ENCODE measurements at regions not wholly inside any gene's neighbourhood (a gene's known extent, or its start where the extent isn't known, plus 50 kb on each side); places are given as distances from the start of the nearest gene placed in this dataset.

DNA sequence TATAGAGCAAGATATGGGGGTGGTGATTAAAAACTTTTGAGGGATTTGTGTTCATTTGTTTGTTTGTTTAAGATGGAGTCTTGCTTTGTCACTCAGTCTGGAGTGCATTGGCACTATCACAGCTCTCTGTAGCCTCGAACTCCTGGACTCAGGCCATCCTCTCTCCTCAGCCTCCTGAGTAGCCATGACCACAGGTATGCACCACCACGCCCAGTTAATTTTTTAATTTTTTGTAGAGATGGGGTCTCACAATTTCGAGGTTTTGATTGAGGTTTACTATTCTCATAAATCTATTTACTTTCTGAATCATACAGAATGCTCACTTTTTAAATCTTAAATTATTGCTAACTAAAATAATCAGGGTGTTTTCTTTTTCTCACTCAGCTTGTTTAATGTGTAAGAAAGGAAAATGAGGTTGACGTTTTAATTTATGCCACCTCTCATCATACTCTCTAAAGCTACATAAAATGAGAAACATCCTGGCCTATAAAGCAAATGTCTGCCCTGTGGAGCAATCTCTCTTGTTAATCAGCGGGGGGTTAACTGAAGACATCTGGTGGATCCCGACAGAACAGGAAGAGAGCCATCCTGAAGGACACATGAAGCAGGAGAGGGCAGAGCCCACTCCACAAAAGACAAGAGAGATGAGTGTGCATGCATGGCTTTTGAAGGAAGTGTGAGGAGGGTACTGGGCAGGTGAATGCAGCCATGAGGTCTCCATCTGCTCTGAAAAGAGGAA, 589.1 kb upstream of the SLC8A1 start:
- no peak for DNase-seq (ENCODE audit: low read depth)

DNA sequence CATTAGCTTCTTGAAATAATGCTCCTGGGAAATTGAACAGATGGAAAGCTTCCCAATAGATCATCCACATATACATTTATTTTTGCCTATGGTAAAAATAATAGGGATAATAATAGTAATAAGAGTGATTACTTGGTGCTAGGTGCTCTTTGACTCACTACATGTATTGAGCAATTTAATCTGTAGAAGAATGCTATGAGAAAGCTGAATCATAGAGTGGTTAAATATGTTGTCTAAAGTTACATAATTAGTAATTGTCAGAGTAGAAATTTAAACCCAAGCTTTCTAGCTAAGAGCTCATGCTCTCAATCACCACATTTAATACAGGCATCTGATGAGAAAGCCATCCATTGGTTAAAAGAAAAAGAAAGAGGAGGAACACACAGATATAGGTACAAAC, 590.5 kb upstream of the SLC8A1 start:
- peak; percentile 5 for DNase-seq (ENCODE audit: low read depth)

DNA sequence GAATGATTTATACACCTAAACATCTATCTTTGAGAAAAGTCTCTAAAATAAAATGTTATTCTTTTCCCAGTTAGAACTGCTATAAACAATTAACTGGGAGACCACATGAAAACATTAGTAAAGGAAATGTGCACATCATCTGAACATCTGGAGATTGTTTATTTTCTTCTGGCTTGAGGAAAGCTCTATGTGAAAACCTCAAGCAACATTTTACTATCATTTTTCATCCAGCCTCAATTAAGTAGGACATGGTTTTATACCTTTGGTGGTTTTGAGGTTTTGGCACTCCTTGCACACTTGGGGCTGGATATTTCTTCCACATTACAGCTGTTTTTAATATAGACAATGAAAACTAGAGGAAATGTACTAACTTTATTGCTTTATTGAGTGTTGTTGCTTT, 609.5 kb upstream of the SLC8A1 start:
- peak; percentile 2 for DNase-seq (ENCODE audit: low read depth)

DNA sequence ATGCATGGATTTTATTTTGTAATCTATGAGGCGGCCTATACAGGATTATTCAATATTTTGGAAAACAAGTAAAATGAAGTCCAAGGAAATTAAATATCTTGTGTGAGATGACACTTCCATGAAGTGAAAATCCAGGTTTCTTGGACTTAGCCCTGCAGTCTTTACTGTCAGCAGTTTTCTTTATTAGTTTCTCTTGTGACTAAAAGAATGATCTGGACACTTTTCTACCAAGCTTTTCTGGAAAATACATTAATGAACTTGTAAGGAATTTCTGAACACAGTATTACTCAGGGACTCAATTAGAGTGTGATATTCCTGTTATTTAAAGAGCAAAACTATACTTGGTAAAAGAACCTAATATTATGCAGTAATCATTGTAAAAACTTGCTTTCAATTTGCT, 610.4 kb upstream of the SLC8A1 start:
- DNase-seq (ENCODE audit: low read depth): no peak

DNA sequence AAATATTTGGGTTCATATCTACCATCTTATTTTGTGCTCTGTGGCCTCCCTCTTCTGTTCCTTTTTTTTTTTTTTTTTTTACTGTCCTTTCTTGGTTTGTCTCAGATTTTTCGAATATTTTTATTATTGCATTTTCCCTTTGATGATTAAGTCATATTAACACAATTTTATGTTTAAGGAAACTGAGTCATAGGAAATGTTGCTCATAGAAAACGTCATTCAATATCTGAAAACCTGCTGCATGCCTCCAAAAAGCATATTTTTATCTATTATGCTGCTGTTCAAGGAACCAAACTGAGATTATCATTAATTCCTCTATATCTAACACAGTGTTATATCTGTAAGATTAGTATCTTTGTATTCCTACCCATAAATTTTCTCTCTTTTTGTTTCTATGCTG, 614.3 kb upstream of the SLC8A1 start:
- DNase-seq (ENCODE audit: low read depth): no peak

DNA sequence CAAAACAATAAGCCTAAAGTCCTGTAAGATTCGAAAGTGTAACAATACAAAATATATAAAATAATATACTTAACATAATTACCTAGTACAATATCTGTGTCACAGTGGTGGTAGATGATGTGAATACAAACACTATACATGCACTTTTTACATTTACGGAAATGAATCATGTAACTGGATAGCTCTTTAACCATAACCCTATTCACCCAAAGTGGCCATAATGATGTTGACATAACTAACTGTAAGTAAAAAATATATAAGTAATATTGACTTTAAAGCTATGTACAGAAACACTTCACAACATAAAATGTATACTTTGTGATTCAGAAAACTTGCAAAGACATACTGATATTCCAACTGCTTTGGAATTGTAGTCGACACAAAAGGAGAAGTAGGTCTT, 616.9 kb upstream of the SLC8A1 start:
- DNase-seq (ENCODE audit: low read depth): no peak

DNA sequence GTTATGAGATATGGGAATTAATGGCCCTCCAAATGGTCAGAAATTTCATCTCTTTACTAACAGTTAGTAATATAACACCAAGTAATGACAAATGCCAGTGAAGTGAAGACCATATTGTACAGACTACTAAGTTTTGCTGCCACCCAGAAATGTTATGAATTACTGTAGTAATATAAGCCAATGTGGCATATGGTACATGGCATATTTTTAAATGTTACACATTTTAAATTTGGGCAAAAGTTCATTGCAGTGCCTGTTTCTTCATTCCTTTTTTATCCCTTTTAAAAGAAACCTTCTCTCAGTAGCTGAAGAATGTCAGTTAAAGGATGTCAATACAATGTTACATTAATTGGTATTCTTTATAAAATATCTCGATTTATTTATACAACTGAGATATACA, 626.5 kb upstream of the SLC8A1 start:
- DNase-seq (ENCODE audit: low read depth): no peak

DNA sequence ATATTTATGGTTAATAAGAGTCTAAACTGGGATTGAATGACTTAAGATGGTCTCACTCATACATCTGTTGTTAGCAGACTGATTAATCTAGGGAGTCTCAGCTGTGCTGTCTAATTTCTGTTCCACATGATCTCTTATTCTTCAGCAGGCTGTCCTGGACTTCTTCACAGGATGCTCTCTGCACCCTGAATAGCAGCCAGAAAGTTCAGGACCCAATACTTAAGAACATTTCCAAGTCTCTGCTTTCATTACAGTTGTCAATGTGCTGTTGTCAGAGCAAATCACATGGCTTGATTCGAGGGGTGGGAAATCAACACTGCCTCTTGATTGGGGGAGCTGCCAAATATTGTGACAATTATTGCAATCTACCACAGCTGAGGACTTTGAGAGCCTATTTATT, 627.1 kb upstream of the SLC8A1 start:
- no peak for DNase-seq (ENCODE audit: low read depth)

DNA sequence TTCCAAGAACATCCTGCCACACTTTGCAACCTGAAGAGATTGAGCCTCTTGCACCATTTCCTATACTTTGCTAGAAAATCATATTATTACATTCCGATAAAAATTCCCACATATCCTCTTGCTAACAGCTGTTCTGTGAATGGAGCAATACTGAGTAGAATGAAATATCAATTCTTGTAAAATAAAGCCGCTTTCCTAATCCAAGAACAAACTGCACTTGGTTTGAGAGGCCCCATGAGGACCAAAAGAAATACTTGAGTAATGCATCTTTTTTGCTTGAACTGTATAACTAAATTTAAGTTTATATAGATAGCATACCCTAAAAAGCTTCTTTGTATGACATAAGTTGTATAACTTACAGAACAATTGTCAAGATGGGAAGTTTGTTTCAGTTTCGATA, 632.4 kb upstream of the SLC8A1 start:
- DNase-seq (ENCODE audit: low read depth): no peak

DNA sequence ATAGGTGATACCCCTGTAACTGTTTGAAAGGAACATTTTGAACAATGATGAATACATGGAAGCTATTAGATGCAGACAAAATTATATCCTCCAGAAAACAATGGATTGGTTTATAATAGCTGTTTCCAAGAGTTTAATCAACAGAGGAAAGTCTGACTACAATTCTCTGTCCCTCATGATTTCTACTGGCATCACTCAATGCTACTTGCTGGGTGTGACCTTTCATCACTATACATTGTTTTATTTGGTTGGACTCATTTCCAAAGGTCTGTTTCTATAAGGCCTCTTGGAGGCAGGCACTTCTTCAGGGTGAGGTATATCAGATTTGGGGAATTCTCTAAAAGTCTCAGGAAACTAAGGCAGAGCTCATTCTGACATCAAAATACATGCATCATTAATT, 636.1 kb upstream of the SLC8A1 start:
- DNase-seq (ENCODE audit: low read depth): no peak

DNA sequence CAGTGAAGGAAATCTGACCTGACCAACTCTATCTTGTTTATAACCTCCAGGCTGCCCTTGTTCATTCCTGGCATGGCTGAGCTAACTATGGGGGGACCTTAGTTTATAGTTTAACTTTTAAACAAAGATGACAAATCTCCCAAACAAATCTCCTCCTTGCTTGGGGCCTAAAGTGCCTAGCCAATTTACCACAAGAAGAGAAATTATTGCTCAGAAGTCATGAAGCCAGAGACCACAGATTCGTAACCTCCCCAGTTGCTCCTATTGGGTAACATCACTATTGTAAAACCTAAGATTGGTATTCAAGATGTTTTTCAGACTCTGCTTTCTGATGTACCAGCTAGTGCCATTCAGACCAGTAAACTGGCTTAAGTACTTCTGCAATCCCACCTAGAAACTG, 649.4 kb upstream of the SLC8A1 start:
- DNase-seq (ENCODE audit: low read depth): peak; percentile 1

DNA sequence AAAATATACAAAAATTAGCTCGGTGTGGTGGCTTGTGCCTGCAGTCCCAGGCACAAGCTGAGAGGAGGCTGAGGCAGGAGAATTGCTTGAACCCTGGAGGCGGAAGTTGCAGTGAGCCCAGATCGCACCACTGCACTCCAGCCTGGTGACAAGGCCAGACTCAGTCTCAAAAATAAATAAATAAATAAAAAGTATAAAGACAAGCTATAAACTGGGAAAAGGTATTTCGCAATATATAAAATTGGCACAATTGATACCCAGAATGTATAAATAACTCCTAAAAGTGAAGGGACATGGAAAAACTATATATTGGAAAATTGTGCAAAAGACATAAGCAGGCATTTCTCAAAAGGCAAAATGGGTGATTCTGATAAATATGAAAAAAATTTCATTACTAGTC, 657.9 kb upstream of the SLC8A1 start:
- no peak for DNase-seq (ENCODE audit: low read depth)

DNA sequence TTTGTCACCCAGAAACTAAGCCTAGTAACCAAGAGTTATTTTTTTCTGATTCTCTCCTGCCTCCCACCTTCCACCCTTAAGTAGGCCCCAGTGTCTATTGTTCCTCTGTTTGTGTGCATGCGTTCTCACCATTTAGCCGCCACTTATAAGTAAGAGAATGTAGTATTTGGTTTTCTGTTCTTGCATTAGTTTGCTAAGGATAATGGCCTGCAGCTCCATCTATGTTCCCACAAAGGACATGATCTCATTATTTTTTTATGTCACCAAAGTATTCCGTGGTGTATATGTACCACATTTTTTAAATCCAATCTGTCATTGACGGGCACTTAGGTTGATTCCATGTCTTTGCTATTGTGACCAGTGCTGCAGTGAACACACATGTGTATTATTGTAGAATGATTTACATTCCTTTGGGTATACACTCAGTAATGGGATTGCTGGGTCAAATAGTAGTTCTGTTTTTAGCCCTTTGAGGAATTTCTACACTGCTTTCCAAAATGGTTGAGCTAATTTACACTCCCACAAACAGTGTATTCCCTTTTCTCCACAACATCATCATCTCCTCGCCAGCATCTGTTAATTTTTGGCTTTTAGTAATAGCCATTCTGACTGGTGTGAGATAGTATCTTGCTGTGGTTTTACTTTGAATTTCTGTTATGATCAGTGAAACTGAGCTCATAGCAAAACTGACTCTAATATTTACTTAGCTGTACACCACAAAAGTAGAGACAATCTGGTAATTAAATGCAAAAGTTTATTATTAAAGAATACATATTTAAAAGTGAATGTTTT, 660.1 kb upstream of the SLC8A1 start:
- DNase-seq (ENCODE audit: low read depth): no peak

DNA sequence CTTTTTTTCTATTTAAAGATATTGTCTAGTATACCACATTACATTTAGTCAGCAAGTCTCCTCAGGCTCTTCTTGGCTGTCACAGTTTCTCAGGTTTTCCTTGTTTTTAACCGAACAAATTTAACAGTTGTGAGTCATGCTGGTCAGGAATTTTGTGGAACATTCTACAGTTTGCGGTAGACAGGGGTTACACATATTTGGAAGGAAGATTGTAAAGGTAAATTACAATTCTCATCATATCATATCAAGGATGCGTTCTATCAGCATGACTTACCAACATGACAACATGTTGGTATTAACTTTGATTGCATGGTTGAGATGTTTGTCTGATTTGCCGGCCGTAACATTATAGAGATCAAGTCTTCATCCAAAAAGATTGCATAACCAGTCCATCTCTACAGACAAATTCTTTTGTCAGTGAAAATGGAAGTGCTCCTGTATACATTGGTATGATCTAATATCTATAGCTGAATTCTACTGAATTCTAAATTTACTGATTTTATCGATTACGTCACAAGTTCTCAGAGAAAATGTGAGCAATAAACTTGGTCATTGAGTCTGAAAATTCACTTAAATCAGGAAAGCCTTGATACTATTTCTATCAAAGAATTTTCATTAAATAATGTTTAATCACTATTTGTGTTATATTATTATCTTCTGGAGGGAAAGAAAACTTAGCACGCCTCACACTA, 664.4 kb upstream of the SLC8A1 start:
- DNase-seq (ENCODE audit: low read depth): peak; percentile 8

DNA sequence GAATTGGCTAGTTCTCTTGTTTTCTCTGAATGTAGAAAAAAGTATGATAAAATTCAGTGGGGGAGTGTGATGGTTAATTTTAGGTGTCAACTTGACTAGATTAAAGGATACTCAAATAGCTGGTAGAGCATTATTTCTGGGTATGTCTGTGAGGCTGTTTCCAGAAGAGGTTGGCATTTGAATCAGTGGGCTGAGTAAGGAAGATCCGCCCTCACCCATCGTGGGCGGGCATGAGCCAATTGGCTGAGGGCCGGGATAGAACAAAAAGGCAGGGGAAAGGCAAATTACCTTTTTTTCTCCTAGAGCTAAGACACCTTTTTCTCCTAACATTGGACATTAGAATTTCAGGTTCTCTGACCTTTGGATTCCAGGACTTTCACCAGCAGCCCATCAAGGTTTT, 667.6 kb upstream of the SLC8A1 start:
- DNase-seq (ENCODE audit: low read depth): no peak

DNA sequence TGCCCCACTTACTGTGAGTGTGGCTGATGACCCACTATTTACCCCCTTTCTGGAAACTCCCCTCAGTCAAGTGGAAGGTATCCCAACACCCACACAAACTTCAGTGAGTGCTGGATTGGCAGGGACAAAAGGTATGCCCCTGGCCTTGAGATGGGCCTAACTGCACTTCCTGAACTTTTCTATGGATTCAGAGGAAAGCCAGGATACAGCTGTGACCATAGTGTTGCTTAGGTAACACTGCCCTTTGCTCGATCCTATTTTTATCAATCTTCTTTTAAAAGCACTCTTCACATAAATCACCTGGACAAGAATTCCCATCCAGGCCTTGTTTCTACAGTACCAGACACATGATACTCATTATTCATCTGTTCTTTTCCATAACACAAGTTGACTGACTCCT, 671.5 kb upstream of the SLC8A1 start:
- no peak for DNase-seq (ENCODE audit: low read depth)

DNA sequence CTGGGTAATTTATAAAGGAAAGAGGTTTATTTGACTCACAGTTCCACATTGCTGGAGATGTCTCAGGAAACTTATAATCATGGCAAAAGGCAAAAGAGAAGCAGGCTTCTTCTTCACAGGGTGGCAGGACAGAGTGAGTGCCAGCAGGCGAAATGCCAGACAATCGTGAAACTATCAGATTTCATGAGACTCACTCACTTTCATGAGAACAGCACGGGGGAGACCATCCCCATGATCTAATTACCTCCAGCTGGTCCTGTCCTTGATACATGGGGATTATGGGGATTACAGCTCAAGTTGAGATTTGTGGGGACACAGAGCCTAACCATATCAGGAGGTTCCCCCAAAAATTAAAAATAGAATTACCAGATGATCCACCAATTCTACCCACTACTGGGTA, 675.5 kb upstream of the SLC8A1 start:
- DNase-seq (ENCODE audit: low read depth): peak; percentile 1

DNA sequence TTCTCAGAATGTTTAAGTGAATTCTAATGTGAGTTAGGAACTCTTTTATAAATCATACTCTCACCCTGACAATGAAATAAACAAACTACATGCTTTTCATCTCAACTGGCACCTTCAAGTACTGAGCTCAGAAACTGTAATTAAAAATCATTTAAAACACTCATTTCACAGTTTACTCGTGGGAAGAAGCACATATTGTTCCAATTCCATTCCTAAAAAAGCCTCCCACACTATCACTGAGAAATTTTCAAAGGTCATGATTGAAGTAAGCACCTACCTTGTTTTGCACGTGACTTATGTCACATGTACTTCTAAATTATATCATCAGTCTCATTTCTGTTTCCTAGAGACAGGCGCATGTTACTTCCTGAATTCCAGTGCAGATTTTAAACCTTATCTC, 678.1 kb upstream of the SLC8A1 start:
- no peak for DNase-seq (ENCODE audit: low read depth)

DNA sequence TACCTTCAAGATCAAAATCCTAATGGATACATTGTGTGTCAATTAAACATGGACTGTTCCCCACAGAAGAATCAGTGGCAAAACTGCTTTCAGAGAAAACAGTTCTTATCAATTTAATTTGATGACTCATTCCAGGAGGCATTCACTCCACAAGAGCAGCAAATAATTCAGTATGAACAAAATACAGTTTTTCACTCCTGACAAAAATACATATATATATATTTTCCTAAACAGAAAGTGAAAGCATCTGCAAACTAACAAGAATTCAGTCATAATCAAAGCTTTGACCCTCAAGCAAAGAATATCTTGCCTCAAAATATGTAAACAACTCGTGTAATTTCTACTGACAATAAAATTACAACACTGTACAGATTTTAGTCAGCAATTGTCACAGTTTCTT, 685.1 kb upstream of the SLC8A1 start:
- DNase-seq (ENCODE audit: low read depth): no peak

DNA sequence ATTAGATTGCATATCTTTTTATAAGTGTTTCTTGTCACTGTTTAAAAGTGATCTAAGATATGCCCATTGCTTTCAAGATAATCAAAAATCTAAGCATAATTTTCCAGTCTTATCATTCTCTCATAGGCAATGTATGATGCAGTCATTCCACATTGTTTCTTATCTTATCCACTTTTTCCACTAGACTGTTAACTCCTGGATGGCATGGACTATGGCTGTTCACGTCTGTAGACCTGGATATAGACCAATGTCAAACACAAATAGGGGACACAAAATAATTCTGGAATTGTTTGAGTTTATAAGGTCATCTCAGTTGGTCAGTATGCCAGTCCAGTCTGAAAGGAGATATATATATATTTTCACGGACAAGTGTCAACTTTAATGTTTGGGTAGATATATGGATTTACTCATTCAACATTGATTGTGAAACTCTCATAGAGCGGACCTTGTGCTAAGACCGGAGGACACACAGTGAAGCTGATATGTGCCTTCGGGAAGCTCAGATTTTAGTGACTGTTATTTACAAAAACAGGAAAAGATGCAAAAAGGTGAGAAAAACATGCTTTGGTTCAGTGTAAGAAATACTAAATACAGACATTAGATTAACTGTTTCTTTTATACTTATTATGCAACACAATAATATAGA, 689.4 kb upstream of the SLC8A1 start:
- DNase-seq (ENCODE audit: low read depth): no peak

DNA sequence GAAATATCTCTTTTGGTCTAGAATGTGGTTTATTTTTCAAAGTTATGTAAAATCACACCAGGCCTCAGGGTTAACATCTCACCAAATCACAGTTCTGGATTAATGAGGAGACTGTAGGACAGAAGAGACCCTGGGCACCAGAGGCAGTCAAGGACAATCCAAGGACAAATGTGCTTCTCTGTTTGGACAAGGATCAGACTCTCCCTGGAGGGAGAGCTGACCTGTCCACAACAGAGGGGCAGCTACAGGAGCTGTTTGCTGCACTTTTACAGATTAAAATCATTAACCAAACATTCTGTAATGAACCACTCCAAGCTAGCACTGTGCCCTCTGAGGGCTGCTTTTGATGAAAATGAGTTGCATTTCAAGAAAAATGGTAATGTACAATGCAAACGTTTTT, 690.6 kb upstream of the SLC8A1 start:
- DNase-seq (ENCODE audit: low read depth): no peak

DNA sequence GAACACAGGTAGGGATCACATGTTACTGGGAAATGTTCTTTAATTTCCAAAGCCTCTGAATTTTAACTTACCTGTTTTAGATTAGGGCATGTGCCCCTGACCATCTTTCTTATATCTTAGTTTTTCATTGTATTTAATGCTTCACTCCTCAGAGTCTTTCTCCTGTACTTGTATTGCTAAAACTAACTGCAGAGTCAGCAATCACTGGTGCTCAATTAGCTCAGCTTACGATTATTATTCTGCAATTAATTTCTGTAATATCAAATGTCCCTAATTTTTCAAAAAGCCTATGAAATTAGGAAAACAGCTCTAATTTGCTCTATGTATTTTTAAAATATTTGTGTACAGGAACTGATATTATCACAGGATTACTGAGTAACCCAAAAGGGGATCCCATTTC, 693.2 kb upstream of the SLC8A1 start:
- DNase-seq (ENCODE audit: low read depth): no peak
